SK-N-SH (cell line): ENCODE measurements at regions not wholly inside any gene's neighbourhood (a gene's known extent, or its start where the extent isn't known, plus 50 kb on each side); places are given as distances from the start of the nearest gene placed in this dataset.
"Not testable (repeated sequence)": the region's sequence is repeated elsewhere in the genome, so short reads cannot be mapped to it uniquely, and the experiment has no call there.

Experiments used
- CTCF ChIA-PET: fragments of 300-600, 350-600 bp; formaldehyde crosslinking; extraction: SDS; loops from one replicate; lab custom pipeline; 2021; lab: Yijun Ruan, JAX
- POLR2A ChIA-PET: fragments of 350-600 bp; sonication (Branson Sonifier 250); formaldehyde crosslinking; extraction: SDS; loops from one replicate; lab custom pipeline; 2020; ENCODE audit warnings: antibody characterized with exemption, inconsistent platforms; lab: Yijun Ruan, JAX
- DNase-seq: peaks from one replicate; pipeline ENCODE4 v3.0.0; 2012
- H2AFZ ChIP-seq: fragments of 200-600 bp; sonication (generic); 2 replicates; pipeline ENCODE4 v1.8.1; 2016; ENCODE audit warnings: antibody characterized with exemption, mild to moderate bottlenecking, low read depth
- H3F3A ChIP-seq: fragments of 200-600 bp; sonication (generic); replicated peaks from 2 replicates; pipeline ENCODE3; 2016; ENCODE audit warnings: antibody characterized with exemption, mild to moderate bottlenecking; ENCODE audit not compliant: insufficient read depth
- H3K27ac ChIP-seq, 2 experiments: fragments of 200-500 bp in 1 of 2; fragments of 200-600 bp in 1 of 2; sonication (Bioruptor generic) in 1 of 2; sonication (generic), shearing (Covaris generic) in 1 of 2; 2 replicates each; pipeline versions ENCODE4 v1.5.1 to v1.6.1; 2014 to 2016; ENCODE audit warnings: low read depth in 2 of 2, inconsistent platforms in 1 of 2, low read length in 1 of 2, mild to moderate bottlenecking in 1 of 2, mixed read lengths in 1 of 2
- H3K27me3 ChIP-seq: fragments of 200-600 bp; sonication (generic), shearing (Covaris generic); 2 replicates; pipeline ENCODE4 v1.6.1; 2016; ENCODE audit warnings: mixed run types; ENCODE audit not compliant: insufficient read depth
- H3K36me3 ChIP-seq, 2 experiments: fragments of 200-500 bp in 1 of 2; fragments of 200-600 bp in 1 of 2; sonication (Bioruptor generic) in 1 of 2; sonication (generic) in 1 of 2; replicated peaks in 1 of 2; 2 replicates each; pipeline versions ENCODE3 to v1.5.1; 2014 to 2016; ENCODE audit warnings: low read length in 1 of 2, mild to moderate bottlenecking in 1 of 2; ENCODE audit not compliant: insufficient read depth in 2 of 2, control insufficient read depth in 1 of 2
- H3K4me1 ChIP-seq, 2 experiments: fragments of 200-500 bp in 1 of 2; fragments of 200-600 bp in 1 of 2; sonication (Bioruptor generic) in 1 of 2; sonication (generic), shearing (Covaris generic) in 1 of 2; 2 replicates each; pipeline versions ENCODE4 v1.5.1 to v1.6.1; 2014 to 2016; ENCODE audit warnings: low read depth in 1 of 2, low read length in 1 of 2, mixed run types in 1 of 2; ENCODE audit not compliant: insufficient read depth in 2 of 2, control insufficient read depth in 1 of 2
- H3K4me2 ChIP-seq: fragments of 200-600 bp; sonication (generic), shearing (Covaris generic); 2 replicates; pipeline ENCODE4 v1.6.1; 2017; ENCODE audit warnings: mixed run types
- H3K4me3 ChIP-seq, 2 experiments: fragments of 200-500 bp in 1 of 2; fragments of 200-600 bp in 1 of 2; sonication (Bioruptor generic) in 1 of 2; sonication (generic), shearing (Covaris generic) in 1 of 2; 2 replicates each; pipeline versions ENCODE4 v1.5.1 to v1.8.1; 2014 to 2016; ENCODE audit warnings: low read depth in 2 of 2, inconsistent platforms in 1 of 2, low read length in 1 of 2, mild to moderate bottlenecking in 1 of 2, mixed read lengths in 1 of 2, moderate library complexity in 1 of 2
- H3K79me2 ChIP-seq: fragments of 200-600 bp; sonication (generic); 2 replicates; pipeline ENCODE4 v1.8.1; 2017; ENCODE audit warnings: mild to moderate bottlenecking; ENCODE audit not compliant: insufficient read depth
- H3K9ac ChIP-seq: fragments of 200-600 bp; sonication (generic); 2 replicates; pipeline ENCODE4 v1.6.1; 2017; ENCODE audit warnings: mixed run types
- H3K9me2 ChIP-seq: fragments of 200-600 bp; sonication (generic); 2 replicates; pipeline ENCODE4 v1.6.1; 2017; ENCODE audit warnings: mixed run types
- H3K9me3 ChIP-seq: fragments of 200-600 bp; sonication (generic); 2 replicates; pipeline ENCODE4 v1.6.1; 2017; ENCODE audit warnings: mixed run types, mild to moderate bottlenecking, moderate library complexity
- H4K20me1 ChIP-seq: fragments of 200-600 bp; sonication (generic); 2 replicates; pipeline ENCODE4 v1.6.1; 2017; ENCODE audit warnings: mild to moderate bottlenecking, mixed run types; ENCODE audit not compliant: insufficient read depth
- EP300 ChIP-seq, 2 experiments: IDR thresholded peaks; 2 replicates each; pipeline versions ENCODE4 v1.4.0 to v1.6.1; 2012; ENCODE audit warnings: borderline replicate concordance in 1 of 2, low read depth in 1 of 2, low read length in 1 of 2
- EZH2phosphoT487 ChIP-seq: fragments of 200-600 bp; sonication (generic); IDR thresholded peaks from 2 replicates; pipeline ENCODE4 v1.6.1; 2017; ENCODE audit warnings: low read depth, mixed run types, mild to moderate bottlenecking, antibody characterized with exemption, moderate library complexity, borderline replicate concordance
- FOSL2 ChIP-seq: IDR thresholded peaks from 2 replicates; pipeline ENCODE4 v1.4.0; 2012; ENCODE audit warnings: low read depth, mild to moderate bottlenecking, moderate library complexity, borderline replicate concordance
- GATA2 ChIP-seq: sonication (generic); formaldehyde crosslinking; IDR thresholded peaks from 2 replicates; pipeline ENCODE4 v1.5.0; 2020; ENCODE audit warnings: mild to moderate bottlenecking, missing genetic modification reagents
- MEF2A ChIP-seq: IDR thresholded peaks from 2 replicates; pipeline ENCODE4 v1.4.0; 2012; ENCODE audit warnings: low read depth, borderline replicate concordance
- RAD21 ChIP-seq: IDR thresholded peaks from 2 replicates; pipeline ENCODE4 v1.6.1; 2012; ENCODE audit warnings: mild to moderate bottlenecking, low read length
- RXRA ChIP-seq: IDR thresholded peaks from 2 replicates; pipeline ENCODE4 v1.4.0; 2012; ENCODE audit warnings: low read depth, mild to moderate bottlenecking, borderline replicate concordance
- SIN3A ChIP-seq: IDR thresholded peaks from 2 replicates; pipeline ENCODE4 v1.6.1; 2012; ENCODE audit warnings: low read depth, mild to moderate bottlenecking, low read length, moderate library complexity, borderline replicate concordance
- WGBS: methylation state at CpG from one replicate; pipeline ENCODE4 v1.1.6; 2017; ENCODE audit warnings: low lambda C conversion rate; 5-methylcytosine and 5-hydroxymethylcytosine counted together
- TF ChIP-seq, protein P1 (sequence below): fragments of 150-350 bp; IDR thresholded peaks from 2 replicates; pipeline ENCODE4 v1.6.1; 2017; ENCODE audit warnings: antibody characterized with exemption, low read length, low read depth, borderline replicate concordance
- TF ChIP-seq, protein P2 (sequence below): IDR thresholded peaks from 2 replicates; pipeline ENCODE4 v1.6.1; 2012; ENCODE audit warnings: mild to moderate bottlenecking, low read depth, low read length, moderate library complexity
- TF ChIP-seq, protein P3 (sequence below): fragments of 200-600 bp; sonication (generic); IDR thresholded peaks from 2 replicates; pipeline ENCODE4 v1.6.1; 2017; ENCODE audit warnings: antibody characterized with exemption, mild to moderate bottlenecking, moderate library complexity

DNA sequence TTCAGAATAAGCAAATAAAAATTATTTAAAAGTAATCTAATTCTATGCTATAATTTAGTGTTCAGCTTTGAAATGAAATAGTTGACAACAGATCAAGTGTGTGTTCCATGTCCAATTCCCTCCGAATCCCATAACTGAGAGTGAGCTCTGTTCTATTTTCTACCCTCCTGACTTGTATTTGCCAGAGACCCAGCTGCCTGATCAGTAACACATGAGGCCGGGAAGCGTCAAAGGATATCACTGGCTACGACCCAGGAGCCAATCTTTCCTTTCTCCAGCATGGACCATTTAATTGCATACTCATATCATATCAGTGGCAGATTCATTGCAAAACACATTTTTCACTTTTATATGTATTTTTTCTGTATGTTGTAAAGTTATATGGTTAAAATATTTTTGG is 108.8 kb upstream of the TSPAN8 start:
- TF ChIP-seq, protein P1, sequence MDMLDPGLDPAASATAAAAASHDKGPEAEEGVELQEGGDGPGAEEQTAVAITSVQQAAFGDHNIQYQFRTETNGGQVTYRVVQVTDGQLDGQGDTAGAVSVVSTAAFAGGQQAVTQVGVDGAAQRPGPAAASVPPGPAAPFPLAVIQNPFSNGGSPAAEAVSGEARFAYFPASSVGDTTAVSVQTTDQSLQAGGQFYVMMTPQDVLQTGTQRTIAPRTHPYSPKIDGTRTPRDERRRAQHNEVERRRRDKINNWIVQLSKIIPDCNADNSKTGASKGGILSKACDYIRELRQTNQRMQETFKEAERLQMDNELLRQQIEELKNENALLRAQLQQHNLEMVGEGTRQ = no peak
- TF ChIP-seq RXRA = no peak
- no peak for TF ChIP-seq SIN3A
- TF ChIP-seq GATA2 (CRISPR knock-in tag) = no peak
- no peak for TF ChIP-seq EP300 (IDR thresholded peaks at IDR 0.05; ENCODE audit: borderline replicate concordance in 1 of 2, low read depth in 1 of 2, low read length in 1 of 2)
- no peak for TF ChIP-seq EZH2phosphoT487
- no peak for TF ChIP-seq FOSL2
- TF ChIP-seq RAD21 = no peak
- TF ChIP-seq, protein P2, sequence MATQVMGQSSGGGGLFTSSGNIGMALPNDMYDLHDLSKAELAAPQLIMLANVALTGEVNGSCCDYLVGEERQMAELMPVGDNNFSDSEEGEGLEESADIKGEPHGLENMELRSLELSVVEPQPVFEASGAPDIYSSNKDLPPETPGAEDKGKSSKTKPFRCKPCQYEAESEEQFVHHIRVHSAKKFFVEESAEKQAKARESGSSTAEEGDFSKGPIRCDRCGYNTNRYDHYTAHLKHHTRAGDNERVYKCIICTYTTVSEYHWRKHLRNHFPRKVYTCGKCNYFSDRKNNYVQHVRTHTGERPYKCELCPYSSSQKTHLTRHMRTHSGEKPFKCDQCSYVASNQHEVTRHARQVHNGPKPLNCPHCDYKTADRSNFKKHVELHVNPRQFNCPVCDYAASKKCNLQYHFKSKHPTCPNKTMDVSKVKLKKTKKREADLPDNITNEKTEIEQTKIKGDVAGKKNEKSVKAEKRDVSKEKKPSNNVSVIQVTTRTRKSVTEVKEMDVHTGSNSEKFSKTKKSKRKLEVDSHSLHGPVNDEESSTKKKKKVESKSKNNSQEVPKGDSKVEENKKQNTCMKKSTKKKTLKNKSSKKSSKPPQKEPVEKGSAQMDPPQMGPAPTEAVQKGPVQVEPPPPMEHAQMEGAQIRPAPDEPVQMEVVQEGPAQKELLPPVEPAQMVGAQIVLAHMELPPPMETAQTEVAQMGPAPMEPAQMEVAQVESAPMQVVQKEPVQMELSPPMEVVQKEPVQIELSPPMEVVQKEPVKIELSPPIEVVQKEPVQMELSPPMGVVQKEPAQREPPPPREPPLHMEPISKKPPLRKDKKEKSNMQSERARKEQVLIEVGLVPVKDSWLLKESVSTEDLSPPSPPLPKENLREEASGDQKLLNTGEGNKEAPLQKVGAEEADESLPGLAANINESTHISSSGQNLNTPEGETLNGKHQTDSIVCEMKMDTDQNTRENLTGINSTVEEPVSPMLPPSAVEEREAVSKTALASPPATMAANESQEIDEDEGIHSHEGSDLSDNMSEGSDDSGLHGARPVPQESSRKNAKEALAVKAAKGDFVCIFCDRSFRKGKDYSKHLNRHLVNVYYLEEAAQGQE = no peak
- TF ChIP-seq MEF2A = no peak
- TF ChIP-seq, protein P3, sequence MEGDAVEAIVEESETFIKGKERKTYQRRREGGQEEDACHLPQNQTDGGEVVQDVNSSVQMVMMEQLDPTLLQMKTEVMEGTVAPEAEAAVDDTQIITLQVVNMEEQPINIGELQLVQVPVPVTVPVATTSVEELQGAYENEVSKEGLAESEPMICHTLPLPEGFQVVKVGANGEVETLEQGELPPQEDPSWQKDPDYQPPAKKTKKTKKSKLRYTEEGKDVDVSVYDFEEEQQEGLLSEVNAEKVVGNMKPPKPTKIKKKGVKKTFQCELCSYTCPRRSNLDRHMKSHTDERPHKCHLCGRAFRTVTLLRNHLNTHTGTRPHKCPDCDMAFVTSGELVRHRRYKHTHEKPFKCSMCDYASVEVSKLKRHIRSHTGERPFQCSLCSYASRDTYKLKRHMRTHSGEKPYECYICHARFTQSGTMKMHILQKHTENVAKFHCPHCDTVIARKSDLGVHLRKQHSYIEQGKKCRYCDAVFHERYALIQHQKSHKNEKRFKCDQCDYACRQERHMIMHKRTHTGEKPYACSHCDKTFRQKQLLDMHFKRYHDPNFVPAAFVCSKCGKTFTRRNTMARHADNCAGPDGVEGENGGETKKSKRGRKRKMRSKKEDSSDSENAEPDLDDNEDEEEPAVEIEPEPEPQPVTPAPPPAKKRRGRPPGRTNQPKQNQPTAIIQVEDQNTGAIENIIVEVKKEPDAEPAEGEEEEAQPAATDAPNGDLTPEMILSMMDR = no peak
- H3K4me2 ChIP-seq = no peak overlapping the region
- H2AFZ ChIP-seq = no peak overlapping the region
- H3F3A ChIP-seq = no peaks in the 10 kb centered on the region
- H3K9me3 ChIP-seq = no peaks in the 10 kb centered on the region
- H3K9me2 ChIP-seq = no peaks in the 10 kb centered on the region
- no peak for DNase-seq
- 64% methylated on average over 4 of the region's 4 CpGs for WGBS
- no peaks in the 10 kb centered on the region for H3K36me3 ChIP-seq
- H3K27ac ChIP-seq = no peak overlapping the region
- no peak overlapping the region for H3K4me3 ChIP-seq
- no peaks in the 10 kb centered on the region for H3K4me1 ChIP-seq
- ChIA-PET POLR2A (no interaction called here), CTCF (interaction anchor here (1.1 kb wide), 1 partner anchor 14 kb away, joined by 3 read pairs; no protein-coding TSS in a partner anchor)
- H3K9ac ChIP-seq = no peak overlapping the region
- H4K20me1 ChIP-seq = no peaks in the 10 kb centered on the region
- no peaks in the 10 kb centered on the region for H3K27me3 ChIP-seq
- H3K79me2 ChIP-seq = no peaks in the 10 kb centered on the region

DNA sequence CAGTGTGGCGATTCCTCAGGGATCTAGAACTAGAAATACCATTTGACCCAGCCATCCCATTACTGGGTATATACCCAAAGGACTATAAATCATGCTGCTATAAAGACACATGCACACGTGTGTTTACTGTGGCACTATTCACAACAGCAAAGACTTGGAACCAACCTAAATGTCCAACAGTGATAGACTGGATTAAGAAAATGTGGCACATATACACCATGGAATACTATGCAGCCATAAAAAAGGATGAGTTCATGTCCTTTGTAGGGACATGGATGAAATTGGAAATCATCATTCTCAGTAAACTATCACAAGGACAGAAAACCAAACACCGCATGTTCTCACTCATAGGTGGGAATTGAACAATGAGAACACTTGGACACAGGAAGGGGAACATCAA is 107.9 kb upstream of the TSPAN8 start:
- H3K27ac ChIP-seq, H3K4me2 ChIP-seq, H3K9ac ChIP-seq, H4K20me1 ChIP-seq, DNase-seq, H3K27me3 ChIP-seq, H3K4me1 ChIP-seq, H3F3A ChIP-seq, H3K36me3 ChIP-seq, H3K4me3 ChIP-seq, H3K79me2 ChIP-seq, H3K9me2 ChIP-seq, H3K9me3 ChIP-seq, H2AFZ ChIP-seq, POLR2A ChIA-PET, CTCF ChIA-PET: not testable (repeated sequence)
- WGBS = 67% methylated on average over 2 of the region's 3 CpGs
